GM23248 (cell line): ENCODE measurements at regions not wholly inside any gene's neighbourhood (a gene's known extent, or its start where the extent isn't known, plus 50 kb on each side); places are given as distances from the start of the nearest gene placed in this dataset.

ENCODE experiments used
- DNase-seq: peaks from one replicate; pipeline ENCODE4 v3.0.0-alpha.2; 2015
- H2AFZ ChIP-seq: fragments of 200-600 bp; sonication (generic); 2 replicates; pipeline ENCODE4 v1.6.1; 2016; ENCODE audit warnings: antibody characterized with exemption
- H3F3A ChIP-seq: fragments of 200-600 bp; sonication (generic); 2 replicates; pipeline ENCODE4 v1.6.1; 2016; ENCODE audit warnings: mild to moderate bottlenecking, antibody characterized with exemption, mixed run types; ENCODE audit not compliant: insufficient read depth
- H3K27ac ChIP-seq: fragments of 200-600 bp; sonication (generic); 2 replicates; pipeline ENCODE4 v1.5.1; 2016; ENCODE audit warnings: mild to moderate bottlenecking
- H3K27me3 ChIP-seq: fragments of 200-600 bp; sonication (generic); replicated peaks from 2 replicates; pipeline ENCODE4 v1.6.1; 2016; ENCODE audit warnings: mild to moderate bottlenecking; ENCODE audit not compliant: insufficient read depth
- H3K36me3 ChIP-seq: fragments of 200-600 bp; sonication (generic); 2 replicates; pipeline ENCODE4 v1.6.1; 2016; ENCODE audit warnings: low read depth, mild to moderate bottlenecking
- H3K4me1 ChIP-seq: fragments of 200-600 bp; sonication (generic); 2 replicates; pipeline ENCODE4 v1.6.1; 2016; ENCODE audit warnings: mild to moderate bottlenecking; ENCODE audit not compliant: insufficient read depth
- H3K4me2 ChIP-seq: fragments of 200-600 bp; sonication (generic); one replicate; pipeline ENCODE4 v1.6.1; 2016; ENCODE audit warnings: mild to moderate bottlenecking; ENCODE audit not compliant: unreplicated experiment
- H3K4me3 ChIP-seq: fragments of 200-600 bp; sonication (generic); 2 replicates; pipeline ENCODE4 v1.5.1; 2016; ENCODE audit warnings: mild to moderate bottlenecking
- H3K79me2 ChIP-seq: fragments of 200-600 bp; sonication (generic); 2 replicates; pipeline ENCODE4 v1.6.1; 2016; ENCODE audit warnings: mild to moderate bottlenecking; ENCODE audit not compliant: insufficient read depth
- H3K9ac ChIP-seq: fragments of 200-600 bp; sonication (generic); 2 replicates; pipeline ENCODE4 v1.6.1; 2016; ENCODE audit warnings: mild to moderate bottlenecking
- H3K9me2 ChIP-seq: fragments of 200-600 bp; sonication (generic); 2 replicates; pipeline ENCODE4 v1.6.1; 2016; ENCODE audit warnings: mixed run types, mild to moderate bottlenecking, moderate library complexity; ENCODE audit not compliant: insufficient read depth
- H3K9me3 ChIP-seq: fragments of 200-600 bp; sonication (generic); one replicate; pipeline ENCODE4 v1.6.1; 2017; ENCODE audit warnings: low read depth
- H4K20me1 ChIP-seq: fragments of 200-600 bp; sonication (generic); 2 replicates; pipeline ENCODE4 v1.6.0; 2016; ENCODE audit not compliant: insufficient read depth
- EZH2 ChIP-seq: fragments of 200-600 bp; sonication (generic); IDR thresholded peaks from 2 replicates; pipeline ENCODE4 v1.6.1; 2018; ENCODE audit warnings: antibody characterized with exemption, mild to moderate bottlenecking; ENCODE audit not compliant: insufficient read depth, poor library complexity, severe bottlenecking
- EZH2phosphoT487 ChIP-seq: fragments of 200-600 bp; sonication (generic); IDR thresholded peaks from 2 replicates; pipeline ENCODE4 v1.6.1; 2018; ENCODE audit warnings: antibody characterized with exemption, moderate library complexity, mild to moderate bottlenecking, low read depth; ENCODE audit not compliant: insufficient read depth
- WGBS, 2 experiments: methylation state at CpG; one replicate each; pipeline ENCODE4 v1.1.6; 2015 to 2017; ENCODE audit warnings: low lambda C conversion rate in 2 of 2, low coverage in 1 of 2; ENCODE audit errors: missing lambda C conversion rate in 2 of 2; 5-methylcytosine and 5-hydroxymethylcytosine counted together
- in situ Hi-C: fragments of 300-500 bp; cut with MboI; formaldehyde crosslinking; loops from 2 replicates; pipeline ENCODE4 v1.15.0; 2020

- Histone ChIP-seq H3K4me3 (no peak overlapping the region), H3K4me1 (no peaks in the 10 kb centered on the region), H3F3A (no peaks in the 10 kb centered on the region), H2AFZ (no peak overlapping the region), H3K27me3 (no peaks in the 10 kb centered on the region), H3K79me2 (no peaks in the 10 kb centered on the region), H3K27ac (no peak overlapping the region), H3K9me3 (peaks cover 3% of the 10 kb centered on the region), H4K20me1 (no peaks in the 10 kb centered on the region), H3K4me2 (no peak overlapping the region), H3K9me2 (no peaks in the 10 kb centered on the region), H3K36me3 (no peaks in the 10 kb centered on the region), H3K9ac (no peak overlapping the region)
- no peak for DNase-seq
- in situ Hi-C loops, result no loop called here
- TF ChIP-seq EZH2phosphoT487, result no peak
These were observed 110.1 kb downstream of the INHBA start for GRCh38 chr7:41592794-41593193.

- no peak overlapping the region for H3K9ac ChIP-seq
- H3K4me2 ChIP-seq, result no peak overlapping the region
- no peaks in the 10 kb centered on the region for H3K36me3 ChIP-seq
- H3F3A ChIP-seq, result no peaks in the 10 kb centered on the region
- TF ChIP-seq EZH2 (no peak), EZH2phosphoT487 (no peak)
- H3K79me2 ChIP-seq, result no peaks in the 10 kb centered on the region
- in situ Hi-C loops, result no loop called here
- H3K4me3 ChIP-seq, result no peak overlapping the region
- H3K4me1 ChIP-seq, result no peaks in the 10 kb centered on the region
- no peak for DNase-seq
- no peaks in the 10 kb centered on the region for H3K9me2 ChIP-seq
- peaks cover 3% of the 10 kb centered on the region for H3K9me3 ChIP-seq
- H4K20me1 ChIP-seq, result no peaks in the 10 kb centered on the region
- WGBS, 2 experiments, result 78 to 85% methylated on average over 1 of the region's 1 CpG
- no peaks in the 10 kb centered on the region for H3K27me3 ChIP-seq
- no peak overlapping the region for H2AFZ ChIP-seq
- H3K27ac ChIP-seq, result no peak overlapping the region
These were observed 110.7 kb downstream of the INHBA start for GRCh38 chr7:41592236-41592635.

- H3K27ac ChIP-seq, result no peak overlapping the region
- H3K4me2 ChIP-seq, result no peak overlapping the region
- H3K27me3 ChIP-seq, result no peaks in the 10 kb centered on the region
- TF ChIP-seq EZH2phosphoT487 (no peak), EZH2 (no peak)
- 90 to 93% methylated on average over 1 of the region's 1 CpG for WGBS, 2 experiments
- H4K20me1 ChIP-seq, result no peaks in the 10 kb centered on the region
- no peak overlapping the region for H2AFZ ChIP-seq
- H3K9me3 ChIP-seq, result no peaks in the 10 kb centered on the region
- H3F3A ChIP-seq, result no peaks in the 10 kb centered on the region
- H3K9ac ChIP-seq, result no peak overlapping the region
- no peaks in the 10 kb centered on the region for H3K79me2 ChIP-seq
- in situ Hi-C loops, result no loop called here
- H3K4me3 ChIP-seq, result no peak overlapping the region
- no peak for DNase-seq
- H3K9me2 ChIP-seq, result peaks cover 3% of the 10 kb centered on the region; the same call in 1 of the 2 replicates
- H3K36me3 ChIP-seq, result no peaks in the 10 kb centered on the region
- no peaks in the 10 kb centered on the region for H3K4me1 ChIP-seq
These were observed 111.9 kb downstream of the INHBA start for GRCh38 chr7:41590986-41591385.

GRCh38 chr7:41588341-41588740 lies 114.5 kb downstream of the INHBA start:
- WGBS, 2 experiments, result 88 to 91% methylated on average over 5 of the region's 5 CpGs
- no peak overlapping the region for H3K27ac ChIP-seq

GRCh38 chr7:41586931-41587640 lies 115.8 kb downstream of the INHBA start:
- Histone ChIP-seq H2AFZ (no peak overlapping the region), H3K4me2 (no peak overlapping the region), H3K27me3 (no peaks in the 10 kb centered on the region), H3K79me2 (no peaks in the 10 kb centered on the region), H3K36me3 (no peaks in the 10 kb centered on the region), H4K20me1 (no peaks in the 10 kb centered on the region), H3F3A (no peaks in the 10 kb centered on the region), H3K27ac (no peak overlapping the region), H3K9ac (no peak overlapping the region), H3K9me2 (peaks cover 3% of the 10 kb centered on the region; the same call in 1 of the 2 replicates), H3K4me1 (no peaks in the 10 kb centered on the region), H3K9me3 (no peaks in the 10 kb centered on the region), H3K4me3 (no peak overlapping the region)
- in situ Hi-C loops, result no loop called here
- WGBS, 2 experiments, result 81 to 87% methylated on average over 3 of the region's 3 CpGs
- TF ChIP-seq EZH2, result no peak
- no peak for TF ChIP-seq EZH2phosphoT487
- no peak for DNase-seq

More at GRCh38 chr7:41588341-41588740, 114.5 kb downstream of the INHBA start:
- peaks cover 3% of the 10 kb centered on the region; the same call in 1 of the 2 replicates for H3K9me2 ChIP-seq
- no peaks in the 10 kb centered on the region for H3K79me2 ChIP-seq
- H3K27me3 ChIP-seq, result no peaks in the 10 kb centered on the region
- no peak overlapping the region for H3K4me2 ChIP-seq
- H3K4me3 ChIP-seq, result no peak overlapping the region
- H3K9ac ChIP-seq, result no peak overlapping the region
- H3K36me3 ChIP-seq, result no peaks in the 10 kb centered on the region
- DNase-seq, result no peak
- H2AFZ ChIP-seq, result no peak overlapping the region
- no peaks in the 10 kb centered on the region for H4K20me1 ChIP-seq
- in situ Hi-C loops, result no loop called here
- H3F3A ChIP-seq, result no peaks in the 10 kb centered on the region
- TF ChIP-seq EZH2phosphoT487 (no peak), EZH2 (no peak)
- H3K4me1 ChIP-seq, result no peaks in the 10 kb centered on the region
- no peaks in the 10 kb centered on the region for H3K9me3 ChIP-seq
